HuH-7 (cell line): ENCODE measurements at regions not wholly inside any gene's neighbourhood (a gene's known extent, or its start where the extent isn't known, plus 50 kb on each side); places are given as distances from the start of the nearest gene placed in this dataset.
"Not testable (repeated sequence)": the region's sequence is repeated elsewhere in the genome, so short reads cannot be mapped to it uniquely, and the experiment has no call there.

Experiments used
- DNase-seq: peaks from one replicate; pipeline ENCODE4 v3.0.0; 2011; ENCODE audit warnings: low spot score

DNA sequence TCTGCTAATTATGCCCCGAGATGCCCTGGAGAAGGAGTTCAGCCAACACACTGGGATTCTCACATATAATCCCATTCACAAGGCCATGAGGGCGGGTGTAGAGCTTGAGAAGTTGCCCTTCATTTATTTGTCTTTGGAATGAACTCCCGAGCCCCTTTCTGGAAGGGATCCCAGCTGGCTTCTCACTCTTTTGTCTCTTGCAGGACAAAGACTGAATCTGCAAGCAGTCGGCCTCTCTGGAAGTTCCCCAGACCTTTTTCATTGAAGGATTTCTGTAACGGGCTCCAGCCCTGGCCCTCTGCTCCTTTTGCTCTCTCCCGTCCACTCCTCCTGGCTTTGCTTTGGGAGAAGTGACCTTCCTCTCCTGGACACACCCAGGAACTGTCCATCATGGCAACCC is 163.3 kb upstream of the SFSWAP start:
- no peak for DNase-seq

DNA sequence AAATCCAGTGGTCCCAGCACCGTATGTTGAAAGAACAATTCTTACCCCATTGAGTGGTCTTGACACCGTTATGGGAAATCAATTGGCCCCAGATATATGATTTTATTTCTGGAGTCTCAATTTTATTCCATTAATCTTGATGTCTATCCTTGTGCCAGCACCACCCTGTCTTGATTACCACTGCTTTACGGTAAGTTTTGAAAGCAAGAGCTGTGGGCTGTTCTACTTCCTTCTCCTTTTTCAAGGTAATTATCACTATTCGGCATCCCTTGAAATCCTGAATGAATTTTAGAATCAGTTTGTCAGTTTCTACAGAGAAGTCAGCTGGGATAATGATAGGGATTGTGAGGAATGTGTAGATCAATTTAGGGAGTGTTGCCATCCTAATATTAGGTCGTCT is 160.8 kb upstream of the SFSWAP start:
- no peak for DNase-seq

DNA sequence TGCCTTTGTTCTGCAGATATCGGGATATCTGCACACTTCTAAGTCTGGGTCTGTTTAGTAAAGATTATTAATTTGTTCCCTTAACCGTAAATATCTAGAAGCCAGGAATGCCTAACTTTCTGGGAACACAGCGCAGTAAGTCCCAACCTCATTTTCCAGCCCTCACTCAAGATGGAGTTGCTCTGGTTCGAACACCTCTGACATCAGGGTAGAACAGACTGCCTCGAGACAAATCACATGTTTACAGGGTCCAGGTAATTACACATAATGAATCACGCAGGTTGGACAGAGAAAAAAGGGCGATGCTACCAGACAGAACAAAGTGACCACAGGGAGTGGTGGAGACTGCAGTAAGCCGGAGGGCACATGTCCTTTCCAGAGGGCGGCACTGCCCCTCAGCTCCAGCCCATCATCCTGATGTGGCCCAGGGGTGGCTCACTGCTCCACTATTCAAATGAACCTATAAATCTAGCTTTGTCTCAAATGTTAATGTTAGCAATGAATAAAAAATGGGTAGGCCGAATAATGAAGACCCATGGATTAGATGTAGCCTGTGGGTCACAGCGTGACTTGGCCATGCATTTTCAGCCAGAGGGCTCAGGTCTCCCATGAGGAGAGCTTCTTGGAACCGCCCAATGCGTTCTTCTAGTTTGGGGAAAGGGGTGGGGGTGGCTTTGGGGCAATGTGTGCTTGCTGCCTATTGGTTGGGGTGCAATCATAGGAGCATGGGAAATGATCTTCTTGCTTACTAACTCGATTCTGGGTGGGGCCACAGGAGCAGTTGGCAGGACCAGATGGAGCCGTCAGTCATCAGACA is 159.0 kb upstream of the SFSWAP start:
- no peak for DNase-seq

DNA sequence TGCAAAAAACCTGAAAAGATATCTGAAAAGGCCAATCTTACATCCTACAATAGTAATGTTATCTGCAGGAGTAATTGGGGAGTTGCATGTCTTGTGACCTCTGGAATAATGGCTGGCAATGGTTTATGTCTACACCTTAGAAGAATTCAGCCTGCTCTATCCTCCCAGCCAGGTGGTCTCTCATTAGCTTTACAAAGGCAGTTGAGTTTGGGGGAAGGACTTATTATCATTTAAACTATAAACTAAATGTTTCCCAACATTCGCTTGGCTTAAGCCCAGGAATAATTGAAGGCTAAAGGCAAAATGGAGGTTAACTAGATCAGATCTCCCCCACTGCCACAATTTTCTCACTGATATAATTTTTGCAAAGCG is 158.4 kb upstream of the SFSWAP start:
- DNase-seq = no peak

DNA sequence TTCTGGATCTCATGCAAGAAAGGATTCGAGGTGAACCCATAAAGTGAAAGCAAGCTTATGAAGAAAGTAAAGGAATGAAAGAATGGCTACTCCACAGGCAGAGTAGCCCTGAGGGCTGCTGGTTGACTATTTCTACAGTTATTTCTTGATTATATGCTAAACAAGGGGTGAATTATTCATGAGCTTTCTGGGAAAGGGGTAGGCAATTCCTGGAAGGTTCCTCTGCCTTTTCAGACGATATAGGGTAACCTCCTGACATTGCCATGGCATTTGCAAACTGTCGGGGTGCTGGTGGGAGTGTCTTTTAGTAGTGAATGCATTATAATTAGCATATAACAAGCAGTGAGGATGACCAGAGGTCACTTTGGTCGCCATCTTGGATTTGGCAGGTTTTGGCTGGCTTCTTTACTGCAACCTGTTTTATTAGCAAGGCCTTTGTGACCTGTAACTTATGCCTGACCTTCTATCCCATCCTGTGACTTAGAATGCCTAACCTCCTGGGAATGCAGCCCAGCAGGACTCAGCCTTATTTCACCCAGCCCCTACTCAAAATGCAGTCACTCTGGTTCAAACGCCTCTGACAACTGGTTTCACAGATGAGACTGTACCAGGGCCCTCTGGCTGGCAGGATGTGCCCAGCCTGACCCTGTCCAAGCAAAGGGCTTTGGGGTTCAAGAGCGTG is 157.7 kb upstream of the SFSWAP start:
- DNase-seq = no peak

DNA sequence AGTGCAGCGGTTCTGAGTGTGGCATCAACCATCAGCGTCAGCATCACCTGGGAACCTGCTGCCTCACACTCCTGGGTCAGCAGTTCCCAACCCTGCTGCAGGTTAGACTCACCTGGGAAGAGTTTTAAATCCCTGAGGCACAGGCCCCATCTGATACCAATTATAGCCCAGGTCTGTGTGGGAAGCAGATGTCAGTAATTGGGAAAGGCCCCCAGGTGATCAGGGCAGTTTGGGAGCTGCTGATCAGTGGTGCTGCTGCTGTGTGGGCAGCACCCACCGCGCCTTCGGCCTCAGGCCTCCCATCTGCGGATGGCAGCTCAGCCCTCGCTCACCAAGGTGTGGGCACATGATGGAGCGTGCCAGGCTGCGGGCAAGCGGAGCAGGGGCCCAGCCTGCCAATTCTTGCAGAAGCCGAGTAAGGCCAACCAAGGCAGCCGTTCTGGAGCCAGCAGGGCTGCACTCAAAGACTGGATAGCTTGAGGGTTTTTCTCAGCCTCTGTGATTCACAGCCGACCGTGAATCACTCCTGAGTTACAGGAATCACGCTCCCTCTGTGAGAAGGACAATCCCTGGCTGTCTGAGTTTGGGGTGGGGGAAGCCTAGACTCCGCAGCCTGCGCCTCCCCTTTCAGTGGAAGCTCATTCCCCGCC is 155.6 kb upstream of the SFSWAP start:
- DNase-seq = no peak

DNA sequence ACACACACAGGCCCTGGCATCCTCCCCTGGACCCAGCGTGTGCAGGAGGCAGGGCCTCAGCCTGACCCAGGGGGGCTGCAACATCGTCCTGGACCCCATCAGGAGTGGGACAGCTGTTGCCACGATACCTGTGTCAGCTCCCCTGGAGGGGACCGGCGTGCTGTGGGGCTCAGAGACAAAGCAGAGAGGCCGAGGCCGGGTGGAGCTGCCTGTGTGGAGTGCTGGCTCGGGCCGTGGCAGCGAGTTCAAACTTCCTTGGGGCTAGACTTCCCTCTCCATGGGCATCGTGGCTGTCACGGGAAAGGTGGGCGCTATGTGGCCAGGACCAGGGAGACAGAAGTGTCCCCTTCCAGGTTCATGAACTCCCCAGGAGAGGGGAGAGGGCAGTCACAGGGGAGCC is 155.0 kb upstream of the SFSWAP start:
- no peak for DNase-seq

DNA sequence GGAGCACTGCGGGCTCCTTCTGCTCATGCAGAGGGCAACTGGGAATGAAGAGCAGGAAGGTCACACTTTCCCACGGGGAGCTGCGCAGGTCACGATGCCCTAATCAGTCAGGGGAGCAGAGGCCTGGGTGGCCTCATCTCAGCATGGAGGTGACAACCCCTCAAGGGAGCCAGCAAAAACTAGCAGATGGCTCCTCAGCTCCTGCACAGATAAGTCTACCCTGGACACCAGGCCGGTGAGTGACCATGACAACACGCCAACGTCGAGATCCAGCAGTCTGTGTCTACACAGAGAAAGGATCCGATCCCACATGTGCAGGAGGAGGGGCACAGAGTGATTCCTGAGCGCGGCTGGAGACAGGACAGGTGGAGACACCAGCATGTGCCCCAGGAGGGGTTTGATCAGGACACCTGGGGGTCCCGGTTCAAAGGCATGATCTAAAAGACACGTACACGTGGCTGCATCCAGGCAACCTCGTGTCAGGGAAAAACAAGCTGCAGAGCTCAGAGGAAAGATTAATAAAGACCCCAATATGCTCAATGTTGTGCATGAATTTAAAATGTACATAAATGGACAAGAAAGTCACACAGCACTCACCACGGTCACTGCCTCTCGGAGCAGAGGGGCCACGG is 153.7 kb upstream of the SFSWAP start:
- no peak for DNase-seq

DNA sequence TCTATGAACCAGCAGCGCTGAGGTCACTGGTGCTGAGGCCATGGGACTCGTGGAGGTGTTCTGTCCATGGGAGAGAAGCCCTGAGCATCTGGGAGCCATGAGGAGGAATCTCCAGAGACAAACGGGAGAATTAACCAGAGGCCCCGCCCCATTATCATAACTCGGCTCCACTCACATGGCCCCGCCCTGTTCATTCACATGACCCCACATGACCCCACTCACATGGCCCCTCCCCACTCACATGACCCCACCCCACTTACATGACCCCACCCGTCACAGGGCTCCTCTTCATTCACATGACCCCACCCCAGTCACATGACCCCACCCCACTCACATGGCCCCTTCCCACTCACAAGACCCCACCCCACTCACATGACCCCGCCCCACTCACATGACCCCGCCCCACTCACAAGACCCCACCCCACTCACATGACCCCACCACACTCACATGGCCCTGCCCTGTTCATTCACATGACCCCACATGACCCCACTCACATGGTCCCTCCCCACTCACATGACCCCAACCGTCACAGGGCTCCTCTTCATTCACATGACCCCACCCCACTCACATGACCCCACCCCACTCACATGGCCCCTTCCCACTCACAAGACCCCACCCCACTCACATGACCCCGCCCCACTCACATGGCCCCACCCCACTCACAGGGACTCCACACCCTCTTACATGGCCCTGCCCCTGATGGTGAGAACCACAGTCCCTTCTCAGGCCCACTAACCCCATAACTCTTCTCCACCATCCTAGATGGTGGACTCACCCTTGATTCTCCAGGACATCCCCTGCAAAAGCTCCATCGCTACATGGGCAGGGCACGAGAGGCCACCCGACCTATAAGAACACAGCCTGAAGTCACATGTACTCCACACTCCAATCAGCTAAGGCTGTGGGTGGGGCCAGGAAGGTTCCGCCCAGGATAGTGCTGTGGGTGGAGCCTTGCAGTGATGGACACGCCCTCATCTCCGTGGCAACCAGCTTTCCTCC is 151.1 kb upstream of the SFSWAP start:
- no peak for DNase-seq

DNA sequence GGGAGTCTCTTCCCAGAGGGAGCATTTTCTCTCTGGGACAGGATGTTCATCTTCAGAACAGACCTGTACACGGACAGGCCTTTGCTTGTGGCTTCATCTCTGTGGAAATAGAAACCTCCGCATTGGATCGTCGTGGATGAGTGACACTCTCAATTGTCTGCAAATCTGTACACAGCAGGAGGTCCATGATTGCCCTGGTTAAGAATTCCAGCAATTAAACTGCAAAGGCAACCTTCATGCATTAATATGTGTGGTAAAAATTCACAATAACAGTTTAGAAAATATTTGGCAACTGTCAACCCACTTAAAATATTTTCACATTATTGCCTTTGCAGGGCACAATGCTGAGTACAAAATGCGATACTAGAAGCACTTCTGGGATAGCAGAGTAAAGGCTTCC is 149.8 kb upstream of the SFSWAP start:
- DNase-seq = no peak

DNA sequence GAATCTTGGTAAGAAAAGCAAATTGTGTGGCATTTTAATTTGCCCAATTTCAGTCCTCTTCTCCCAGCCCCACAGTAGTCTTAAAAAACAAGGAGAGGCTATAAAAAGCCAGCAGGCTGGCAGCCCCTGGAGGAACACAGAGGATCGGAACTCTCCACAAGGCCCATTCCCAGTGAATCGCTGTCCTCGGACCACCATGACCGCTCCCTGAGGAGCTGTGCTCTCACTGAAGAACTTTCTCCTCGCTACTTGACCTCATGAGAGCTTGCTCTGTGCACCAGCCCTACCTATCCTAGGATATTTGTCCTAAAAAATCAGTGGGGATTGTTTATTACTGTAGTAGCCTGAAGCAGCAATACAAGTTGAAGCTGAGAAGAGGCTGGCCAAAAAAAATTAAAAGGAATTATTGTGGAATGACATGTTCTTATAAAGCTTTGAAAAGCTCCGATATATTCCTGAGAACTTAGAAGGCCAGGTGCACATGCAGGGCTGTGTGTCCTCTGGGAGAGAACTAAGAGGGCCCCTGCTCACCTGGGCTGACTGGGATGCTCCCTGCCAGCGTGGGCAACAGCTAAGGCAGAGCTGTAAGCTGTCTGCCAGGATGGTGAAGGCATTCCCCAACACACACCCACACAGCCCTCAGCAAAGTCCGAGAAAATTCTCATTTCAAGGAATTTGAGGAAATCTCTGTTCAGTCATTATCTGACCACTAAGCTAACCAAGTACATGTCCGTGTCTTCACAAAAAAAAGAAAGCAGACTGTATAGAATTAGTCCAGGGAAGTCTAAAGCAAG is 148.8 kb upstream of the SFSWAP start:
- DNase-seq = no peak

DNA sequence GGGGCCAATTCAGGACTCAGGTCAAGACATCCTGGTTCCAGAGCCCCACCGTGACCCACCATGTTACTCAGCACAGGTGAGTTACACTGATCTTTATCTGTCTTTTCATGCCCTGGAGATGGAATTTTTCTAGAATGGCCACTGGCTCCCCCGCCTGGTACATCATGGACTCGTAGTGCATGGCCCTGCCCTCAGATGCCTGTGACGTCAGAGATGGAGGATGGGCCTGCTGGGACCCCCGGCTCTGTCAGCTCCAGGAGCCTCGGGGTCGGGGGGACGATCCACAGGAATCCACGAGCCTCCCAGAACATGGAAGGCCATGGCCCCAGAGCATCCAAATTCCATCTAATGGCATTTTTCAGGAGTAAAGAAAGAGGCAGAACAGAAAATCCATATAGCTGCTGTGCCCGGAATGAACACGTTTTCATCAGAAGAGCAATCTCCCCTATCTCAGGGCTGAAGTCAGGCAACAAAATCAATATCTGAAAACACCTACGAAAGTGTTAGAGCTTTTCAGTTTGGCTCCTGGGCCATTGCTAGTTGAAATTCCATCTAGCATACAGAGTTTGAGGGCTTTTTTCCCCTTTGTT is 146.7 kb upstream of the SFSWAP start:
- not testable (repeated sequence) for DNase-seq

DNA sequence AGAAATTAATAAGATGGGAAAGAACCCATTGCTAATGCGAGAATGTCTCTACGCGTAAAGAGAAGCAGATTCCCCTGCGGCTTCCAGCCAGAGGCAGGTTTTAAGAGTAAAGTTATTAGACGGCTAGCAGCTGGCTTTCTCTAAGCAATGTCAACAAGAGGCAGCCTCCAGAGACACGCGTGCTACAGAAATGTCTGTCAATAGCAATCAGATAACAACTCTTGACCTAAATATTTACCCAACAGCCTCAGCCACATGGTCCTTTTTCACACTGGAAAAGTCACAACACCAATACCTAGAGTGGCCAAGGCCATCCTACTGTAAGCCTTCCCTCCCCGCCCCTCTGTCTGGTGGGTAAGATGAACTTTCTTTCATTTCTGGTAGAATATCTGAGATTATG is 146.0 kb upstream of the SFSWAP start:
- no peak for DNase-seq

DNA sequence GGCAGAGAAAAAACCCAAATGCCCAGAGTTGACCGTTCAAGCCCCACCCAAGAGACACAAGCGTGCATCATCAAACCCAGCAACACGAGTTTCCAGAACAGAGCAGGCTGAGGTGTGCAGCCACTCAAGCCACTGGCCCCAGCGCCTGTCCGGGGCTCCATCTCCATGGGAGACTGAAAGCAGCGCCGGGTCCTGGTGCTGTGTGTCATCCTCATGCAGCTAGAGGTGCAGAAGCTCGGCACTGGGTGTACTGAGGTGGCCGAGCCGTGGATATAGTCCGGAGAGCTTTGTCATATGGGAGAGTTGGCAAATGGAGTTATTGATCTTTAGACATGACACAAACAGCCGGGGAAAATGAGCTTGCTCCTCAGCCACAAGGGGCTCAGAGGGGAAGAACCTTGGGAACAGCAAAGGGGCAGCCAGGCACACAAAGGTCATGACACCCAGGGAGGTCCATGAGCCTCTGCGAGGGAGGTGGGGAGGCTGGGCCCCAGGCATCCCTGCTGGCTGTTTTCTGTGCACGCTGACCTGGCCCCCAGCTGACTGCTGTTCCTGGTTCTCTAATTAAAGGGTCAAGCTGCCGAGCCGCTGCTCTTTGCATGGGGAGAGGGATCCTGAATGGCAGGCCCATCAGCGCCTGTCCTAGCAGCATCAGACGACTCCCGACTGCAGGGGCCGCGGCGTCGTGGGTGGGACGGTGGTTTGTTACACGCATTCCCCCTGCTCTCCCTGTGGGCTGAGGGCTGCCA is 145.4 kb upstream of the SFSWAP start:
- DNase-seq = no peak

DNA sequence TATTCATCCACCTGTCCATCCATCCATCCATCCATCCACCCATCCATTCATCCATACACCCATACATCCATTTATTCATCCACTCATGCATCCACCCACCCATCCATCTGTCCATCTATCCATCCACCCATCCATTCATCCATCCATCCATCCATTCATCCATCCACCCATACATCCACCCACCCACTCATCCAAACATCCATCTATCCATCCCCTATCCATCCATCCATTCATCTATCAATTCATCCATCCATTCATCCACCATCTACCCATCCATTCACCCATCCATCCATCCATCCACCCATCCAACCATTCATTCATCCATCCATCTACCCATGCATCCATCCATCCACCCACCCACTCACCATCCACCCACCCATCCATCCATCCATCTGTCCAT is 142.6 kb upstream of the SFSWAP start:
- DNase-seq = no peak

DNA sequence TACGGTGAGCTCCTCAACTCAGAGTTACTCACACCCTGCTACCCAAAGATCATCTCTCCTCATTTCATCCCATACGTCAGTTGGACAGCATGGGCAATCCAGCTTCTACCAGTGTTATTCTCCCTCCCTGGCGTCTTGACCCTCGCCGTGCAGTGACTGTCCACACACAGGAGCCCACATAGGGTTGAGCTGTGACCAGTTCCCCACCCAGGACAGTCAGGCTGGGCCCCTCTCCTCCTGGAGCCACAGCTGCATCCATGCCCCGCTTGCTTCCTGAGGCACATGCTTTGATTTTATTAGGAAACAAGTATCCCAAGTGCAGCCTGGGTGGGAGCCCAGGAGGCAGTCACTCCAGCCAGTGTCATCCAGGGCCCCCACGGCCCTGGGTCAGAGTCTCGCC is 140.3 kb upstream of the SFSWAP start:
- DNase-seq = no peak

DNA sequence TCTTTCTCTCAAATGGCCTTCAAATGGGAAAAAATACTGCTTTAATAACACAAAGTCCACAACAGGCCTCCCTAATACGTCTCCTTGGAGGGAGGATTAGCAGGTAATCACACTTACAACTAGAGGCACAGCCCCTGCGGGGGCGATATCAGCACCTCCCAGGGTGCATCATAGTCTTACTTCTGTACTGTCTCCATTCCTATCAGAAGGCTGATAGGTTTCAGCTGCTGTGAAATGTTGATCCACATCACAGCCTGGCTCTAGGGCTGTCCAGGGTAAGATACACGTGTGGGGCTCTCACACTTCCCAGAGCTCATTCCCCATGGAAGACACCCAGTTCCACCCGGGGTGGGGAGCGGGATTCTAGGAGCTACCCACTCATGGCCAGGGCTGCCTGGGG is 139.1 kb upstream of the SFSWAP start:
- no peak for DNase-seq

DNA sequence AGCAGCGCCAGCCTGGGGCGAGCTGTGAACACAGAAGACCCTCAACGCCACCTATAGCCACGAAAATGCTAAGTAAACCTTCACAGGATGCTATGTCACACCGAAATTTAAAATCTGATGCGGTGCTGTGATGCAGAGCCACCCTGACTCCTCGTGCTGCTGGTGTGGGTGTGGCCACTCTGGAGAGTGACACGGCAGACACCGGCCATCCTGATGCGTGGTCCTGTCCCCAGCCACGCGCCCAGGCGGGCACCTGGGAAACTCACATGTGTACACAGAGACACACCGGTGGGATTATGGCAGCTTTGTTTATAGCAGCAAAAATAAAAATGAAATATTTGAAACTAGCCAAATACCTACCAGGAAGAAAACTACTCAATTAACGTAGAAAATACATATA is 138.3 kb upstream of the SFSWAP start:
- DNase-seq = no peak

DNA sequence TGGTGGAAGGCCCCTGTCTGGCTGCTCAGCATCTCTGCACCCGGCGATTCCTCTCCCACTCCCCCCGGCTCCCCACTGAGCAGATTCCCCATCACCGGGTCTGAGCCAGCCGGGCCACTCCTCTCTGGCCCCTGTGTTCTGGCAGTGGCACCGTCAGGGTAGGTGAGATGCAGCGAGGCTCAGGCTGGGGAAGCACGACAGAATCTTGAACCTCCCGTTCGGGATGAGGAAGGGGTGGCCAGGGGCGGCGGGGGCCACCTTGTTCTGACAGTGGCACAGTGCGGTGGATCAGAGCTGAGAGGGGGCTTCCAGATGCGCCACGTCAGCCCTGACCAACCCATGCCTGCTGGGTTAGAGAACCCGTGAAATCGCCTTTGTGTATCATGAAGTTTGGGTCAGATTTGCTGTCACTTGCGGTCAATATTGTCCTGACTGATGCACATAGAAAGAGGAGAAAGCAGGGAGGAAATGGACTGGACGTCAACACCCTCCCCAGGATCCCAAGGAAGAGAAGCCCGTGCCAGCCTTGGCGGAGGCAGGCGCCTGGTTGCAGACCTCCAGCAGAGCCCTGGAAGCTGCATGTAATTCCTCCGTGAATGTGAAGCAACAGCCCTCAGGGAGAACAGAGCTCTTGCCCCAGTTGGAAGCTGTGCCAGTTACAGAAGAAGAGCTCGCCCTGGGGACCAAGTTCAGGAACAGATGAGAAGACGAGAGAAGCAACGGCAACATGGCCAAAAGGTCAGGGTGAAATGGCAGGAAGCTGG is 137.1 kb upstream of the SFSWAP start:
- no peak for DNase-seq
